Mesodermal cell (in vitro differentiated cells): ENCODE measurements at regions not wholly inside any gene's neighbourhood (a gene's known extent, or its start where the extent isn't known, plus 50 kb on each side); places are given as distances from the start of the nearest gene placed in this dataset.
"Not testable (repeated sequence)": the region's sequence is repeated elsewhere in the genome, so short reads cannot be mapped to it uniquely, and the experiment has no call there.

Experiments
- H3K27ac ChIP-seq: 2 replicates; pipeline ENCODE4 v1.7.0; 2013; ENCODE audit warnings: mild to moderate bottlenecking, low read depth, low read length, moderate library complexity; ENCODE audit not compliant: severe bottlenecking
- H3K36me3 ChIP-seq: 2 replicates; pipeline ENCODE4 v1.7.1; 2013; ENCODE audit warnings: mild to moderate bottlenecking, low read length, moderate library complexity; ENCODE audit not compliant: control insufficient read depth, insufficient read depth
- H3K4me1 ChIP-seq: one replicate; pipeline ENCODE4 v1.7.1; 2013; ENCODE audit warnings: mild to moderate bottlenecking, low read length; ENCODE audit not compliant: insufficient read depth, control insufficient read depth, poor library complexity, severe bottlenecking
- H3K4me3 ChIP-seq: 2 replicates; pipeline ENCODE4 v1.7.0; 2013; ENCODE audit warnings: low read length, control low read depth, mild to moderate bottlenecking; ENCODE audit not compliant: insufficient read depth, poor library complexity, severe bottlenecking; ENCODE audit errors: extremely low read depth
- H3K9me3 ChIP-seq: 2 replicates; pipeline ENCODE4 v1.7.1; 2013; ENCODE audit warnings: mild to moderate bottlenecking, low read length, moderate library complexity; ENCODE audit not compliant: control insufficient read depth
- WGBS, 2 experiments: methylation state at CpG; one replicate each; pipeline ENCODE4 v1.1.5; 2013; ENCODE audit warnings: missing lambda C conversion rate in 2 of 2; ENCODE audit not compliant: insufficient coverage in 2 of 2; 5-methylcytosine and 5-hydroxymethylcytosine counted together

- Histone ChIP-seq H3K9me3 (no peaks in the 10 kb centered on the region), H3K27ac (no peak overlapping the region), H3K36me3 (no peaks in the 10 kb centered on the region), H3K4me3 (no peak overlapping the region), H3K4me1 (no peaks in the 10 kb centered on the region)
Measured at GRCh38 chr13:63481334-63481733, 2065.7 kb upstream of the PCDH20 start.

GRCh38 chr13:63472711-63473110, 2057.1 kb upstream of the PCDH20 start:
- no CpG with 5 or more reads among the region's 1 CpG for WGBS, 2 experiments
- Histone ChIP-seq H3K9me3 (no peaks in the 10 kb centered on the region), H3K4me1 (no peaks in the 10 kb centered on the region), H3K4me3 (no peak overlapping the region), H3K27ac (no peak overlapping the region), H3K36me3 (no peaks in the 10 kb centered on the region)

GRCh38 chr13:63463782-63464610, 2048.3 kb upstream of the PCDH20 start:
- Histone ChIP-seq H3K36me3 (no peaks in the 10 kb centered on the region), H3K4me1 (no peaks in the 10 kb centered on the region), H3K4me3 (no peak overlapping the region), H3K9me3 (no peaks in the 10 kb centered on the region), H3K27ac (no peak overlapping the region)
- WGBS, 2 experiments: 73 to 78% methylated on average over 1 of the region's 1 CpG

- 100% methylated on average over 1 of the region's 2 CpGs; no CpG with 5 or more reads in 1 of the 2 experiments for WGBS, 2 experiments
- no peaks in the 10 kb centered on the region for H3K9me3 ChIP-seq
- no peaks in the 10 kb centered on the region for H3K36me3 ChIP-seq
- H3K27ac ChIP-seq: no peak overlapping the region
- H3K4me3 ChIP-seq: no peak overlapping the region
- no peaks in the 10 kb centered on the region for H3K4me1 ChIP-seq
Measured at GRCh38 chr13:63460462-63461090, 2044.9 kb upstream of the PCDH20 start.

- Histone ChIP-seq H3K4me3 (no peak overlapping the region), H3K4me1 (no peaks in the 10 kb centered on the region), H3K9me3 (no peaks in the 10 kb centered on the region), H3K36me3 (no peaks in the 10 kb centered on the region), H3K27ac (no peak overlapping the region)
- WGBS, 2 experiments: no CpG with 5 or more reads among the region's 1 CpG
Measured at GRCh38 chr13:63457186-63457585, 2041.5 kb upstream of the PCDH20 start.

GRCh38 chr13:63455938-63456337, 2040.3 kb upstream of the PCDH20 start:
- Histone ChIP-seq H3K27ac (no peak overlapping the region), H3K4me1 (no peaks in the 10 kb centered on the region), H3K9me3 (no peaks in the 10 kb centered on the region), H3K4me3 (no peak overlapping the region), H3K36me3 (no peaks in the 10 kb centered on the region)
- 83% methylated on average over 1 of the region's 3 CpGs; no CpG with 5 or more reads in 1 of the 2 experiments for WGBS, 2 experiments

- no peaks in the 10 kb centered on the region for H3K4me1 ChIP-seq
- no CpG with 5 or more reads among the region's 1 CpG for WGBS, 2 experiments
- H3K36me3 ChIP-seq: no peaks in the 10 kb centered on the region
- H3K27ac ChIP-seq: no peak overlapping the region
- no peaks in the 10 kb centered on the region for H3K9me3 ChIP-seq
- H3K4me3 ChIP-seq: no peak overlapping the region
Measured at GRCh38 chr13:63449550-63449949, 2033.9 kb upstream of the PCDH20 start.

GRCh38 chr13:63448692-63449091, 2033.0 kb upstream of the PCDH20 start:
- no peaks in the 10 kb centered on the region for H3K4me1 ChIP-seq
- no peak overlapping the region for H3K27ac ChIP-seq
- 100% methylated on average over 1 of the region's 3 CpGs; no CpG with 5 or more reads in 1 of the 2 experiments for WGBS, 2 experiments
- no peak overlapping the region for H3K4me3 ChIP-seq
- no peaks in the 10 kb centered on the region for H3K9me3 ChIP-seq
- no peaks in the 10 kb centered on the region for H3K36me3 ChIP-seq

GRCh38 chr13:63446329-63446728, 2030.7 kb upstream of the PCDH20 start:
- Histone ChIP-seq H3K36me3 (no peaks in the 10 kb centered on the region), H3K9me3 (no peaks in the 10 kb centered on the region), H3K4me1 (no peaks in the 10 kb centered on the region), H3K27ac (no peak overlapping the region), H3K4me3 (no peak overlapping the region)
- 80 to 100% methylated on average over 4 of the region's 6 CpGs for WGBS, 2 experiments

GRCh38 chr13:63444225-63444624, 2028.6 kb upstream of the PCDH20 start:
- not testable (repeated sequence) for H3K36me3 ChIP-seq, H3K27ac ChIP-seq, H3K4me3 ChIP-seq, H3K4me1 ChIP-seq, H3K9me3 ChIP-seq
- WGBS, 2 experiments: 100% methylated on average over 1 of the region's 3 CpGs

- Histone ChIP-seq H3K36me3 (no peaks in the 10 kb centered on the region), H3K4me1 (peaks cover 6% of the 10 kb centered on the region), H3K9me3 (peaks cover 7% of the 10 kb centered on the region), H3K4me3 (no peak overlapping the region), H3K27ac (no peak overlapping the region)
- WGBS, 2 experiments: 58% methylated on average over 2 of the region's 4 CpGs; no CpG with 5 or more reads in 1 of the 2 experiments
Measured at GRCh38 chr13:63438951-63439350, 2023.3 kb upstream of the PCDH20 start.
